Thyroid gland (tissue), 4 donors: ENCODE measurements at regions not wholly inside any gene's neighbourhood (a gene's known extent, or its start where the extent isn't known, plus 50 kb on each side); places are given as distances from the start of the nearest gene placed in this dataset.

Experiments used
- DNase-seq, 2 donors: peaks; one replicate each; pipeline ENCODE4 v3.0.0-alpha.2; 2019
- H3K27ac ChIP-seq, 3 donors: fragments of 200-600 bp; sonication (generic); 1 replicate in 2 of 3; 2 replicates in 1 of 3; pipeline ENCODE4 v1.5.1; 2016 to 2019; ENCODE audit warnings: mild to moderate bottlenecking in 1 of 3, moderate library complexity in 1 of 3
- H3K27me3 ChIP-seq: fragments of 200-600 bp; sonication (generic); one replicate; pipeline ENCODE4 v1.5.1; 2019
- H3K36me3 ChIP-seq, 2 donors: fragments of 200-600 bp; sonication (generic); one replicate each; pipeline ENCODE4 v1.5.1; 2016 to 2019
- H3K4me1 ChIP-seq, 2 donors: fragments of 200-600 bp; sonication (generic); one replicate each; pipeline ENCODE4 v1.5.1; 2017 to 2019
- H3K4me3 ChIP-seq, 3 donors: fragments of 200-600 bp; sonication (generic); replicated peaks in 1 of 3; 1 replicate in 2 of 3; 2 replicates in 1 of 3; pipeline ENCODE4 v1.5.1; 2016; ENCODE audit warnings: mild to moderate bottlenecking in 1 of 3
- H3K9me3 ChIP-seq: fragments of 200-600 bp; sonication (generic); one replicate; pipeline ENCODE4 v1.5.1; 2017
- POLR2A ChIP-seq, 2 donors: fragments of 450-650 bp; IDR thresholded peaks; one replicate each; pipeline ENCODE4 v1.6.1; 2017; ENCODE audit warnings: antibody characterized with exemption in 2 of 2, mild to moderate bottlenecking in 2 of 2, moderate library complexity in 1 of 2
- WGBS, 2 donors: methylation state at CpG; one replicate each; pipeline ENCODE4 v1.1.5; 2017; 5-methylcytosine and 5-hydroxymethylcytosine counted together
- intact Hi-C: fragments of 100-400 bp; cut with DNase I; formaldehyde crosslinking; loops from one replicate; pipeline ENCODE4 v1.15.1; 2023
- TF ChIP-seq, protein P1 (sequence below), 6 experiments: fragments of 200-600 bp in 3 of 6; fragments of 450-650 bp in 3 of 6; sonication (generic) in 3 of 6; IDR thresholded peaks; one replicate each; pipeline ENCODE4 v1.5.1; 2016 to 2019; ENCODE audit warnings: antibody characterized with exemption in 6 of 6, mild to moderate bottlenecking in 2 of 6, inconsistent platforms in 1 of 6, moderate library complexity in 1 of 6

DNA sequence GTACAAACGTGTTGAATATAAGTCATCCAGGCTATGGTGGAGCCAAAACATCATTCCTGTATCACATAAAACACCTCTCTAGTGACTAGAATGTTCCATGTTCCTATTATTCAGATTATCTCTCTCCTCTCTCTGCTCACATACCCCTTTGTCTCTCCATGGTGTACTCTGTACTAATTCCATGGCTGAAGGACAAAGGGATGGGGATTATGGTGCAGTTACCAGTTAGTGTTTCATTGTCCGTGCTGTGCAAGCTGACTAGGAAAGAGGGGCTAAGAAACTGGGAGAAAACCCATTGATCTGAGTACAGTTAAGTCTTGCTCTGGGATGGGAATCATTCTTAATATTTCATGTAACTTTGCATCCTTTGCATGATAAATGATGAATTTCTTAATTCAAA is 397.4 kb upstream of the NOX3 start:
- Histone ChIP-seq H3K4me1 (no peaks in the 10 kb centered on the region), H3K9me3 (no peaks in the 10 kb centered on the region), H3K27ac (no peak overlapping the region), H3K27me3 (no peaks in the 10 kb centered on the region), H3K4me3 (no peak overlapping the region), H3K36me3 (no peaks in the 10 kb centered on the region)
- no peak for TF ChIP-seq POLR2A (IDR thresholded peaks at IDR 0.05)
- TF ChIP-seq, protein P1, sequence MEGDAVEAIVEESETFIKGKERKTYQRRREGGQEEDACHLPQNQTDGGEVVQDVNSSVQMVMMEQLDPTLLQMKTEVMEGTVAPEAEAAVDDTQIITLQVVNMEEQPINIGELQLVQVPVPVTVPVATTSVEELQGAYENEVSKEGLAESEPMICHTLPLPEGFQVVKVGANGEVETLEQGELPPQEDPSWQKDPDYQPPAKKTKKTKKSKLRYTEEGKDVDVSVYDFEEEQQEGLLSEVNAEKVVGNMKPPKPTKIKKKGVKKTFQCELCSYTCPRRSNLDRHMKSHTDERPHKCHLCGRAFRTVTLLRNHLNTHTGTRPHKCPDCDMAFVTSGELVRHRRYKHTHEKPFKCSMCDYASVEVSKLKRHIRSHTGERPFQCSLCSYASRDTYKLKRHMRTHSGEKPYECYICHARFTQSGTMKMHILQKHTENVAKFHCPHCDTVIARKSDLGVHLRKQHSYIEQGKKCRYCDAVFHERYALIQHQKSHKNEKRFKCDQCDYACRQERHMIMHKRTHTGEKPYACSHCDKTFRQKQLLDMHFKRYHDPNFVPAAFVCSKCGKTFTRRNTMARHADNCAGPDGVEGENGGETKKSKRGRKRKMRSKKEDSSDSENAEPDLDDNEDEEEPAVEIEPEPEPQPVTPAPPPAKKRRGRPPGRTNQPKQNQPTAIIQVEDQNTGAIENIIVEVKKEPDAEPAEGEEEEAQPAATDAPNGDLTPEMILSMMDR (IDR thresholded peaks at IDR 0.05) = no peak
- no peak for DNase-seq
- WGBS, 2 donors = 83 to 90% methylated on average over 2 of the region's 2 CpGs
- intact Hi-C loops = no loop called here

DNA sequence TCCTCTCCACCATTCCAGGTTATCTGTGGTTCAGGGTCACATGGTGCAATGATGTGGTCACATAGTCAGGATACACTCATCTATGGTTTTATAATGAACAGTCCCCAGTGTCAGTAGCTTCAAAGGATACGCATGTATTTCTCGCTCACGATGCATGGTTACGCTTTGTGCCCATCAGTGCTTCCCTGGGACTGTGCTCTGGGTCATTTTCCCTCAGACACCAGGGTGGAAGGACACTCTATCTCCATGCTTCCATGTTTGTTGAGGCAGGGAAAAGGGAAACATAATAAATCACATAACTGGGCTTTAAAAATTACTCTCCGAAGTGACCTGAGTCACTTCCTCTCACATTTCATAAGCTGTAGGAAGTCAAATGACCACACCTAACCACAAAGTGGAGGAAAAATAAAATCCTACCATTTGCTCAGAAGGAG is 394.8 kb upstream of the NOX3 start:
- Histone ChIP-seq H3K27me3 (no peaks in the 10 kb centered on the region), H3K36me3 (no peaks in the 10 kb centered on the region), H3K4me1 (no peaks in the 10 kb centered on the region), H3K4me3 (no peak overlapping the region), H3K9me3 (no peaks in the 10 kb centered on the region), H3K27ac (no peak overlapping the region)
- intact Hi-C loops = no loop called here
- no peak for DNase-seq
- TF ChIP-seq POLR2A (IDR thresholded peaks at IDR 0.05) = no peak
- TF ChIP-seq, protein P1 (IDR thresholded peaks at IDR 0.05) = no peak
- 91 to 92% methylated on average over 5 of the region's 5 CpGs for WGBS, 2 donors

DNA sequence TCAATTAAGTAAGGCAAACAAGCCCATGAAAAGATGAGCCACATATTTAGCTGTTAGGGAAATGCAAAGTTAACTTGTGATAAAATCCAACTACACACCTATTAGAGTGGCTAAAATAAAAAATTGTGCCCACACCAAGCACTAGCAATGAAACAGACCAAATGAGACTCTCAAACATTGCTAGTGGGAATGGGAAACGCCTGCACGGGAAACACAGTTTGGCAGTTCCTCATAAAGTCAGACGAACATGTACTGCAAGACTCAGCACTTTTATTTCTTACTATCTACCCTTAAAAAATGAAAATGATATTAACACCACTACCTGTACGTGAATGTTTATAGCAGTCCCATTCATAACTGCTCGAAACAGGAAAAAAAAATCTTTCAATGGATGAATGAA is 392.1 kb upstream of the NOX3 start:
- intact Hi-C loops = no loop called here
- no peaks in the 10 kb centered on the region for H3K9me3 ChIP-seq
- 75 to 81% methylated on average over 5 of the region's 5 CpGs for WGBS, 2 donors

DNA sequence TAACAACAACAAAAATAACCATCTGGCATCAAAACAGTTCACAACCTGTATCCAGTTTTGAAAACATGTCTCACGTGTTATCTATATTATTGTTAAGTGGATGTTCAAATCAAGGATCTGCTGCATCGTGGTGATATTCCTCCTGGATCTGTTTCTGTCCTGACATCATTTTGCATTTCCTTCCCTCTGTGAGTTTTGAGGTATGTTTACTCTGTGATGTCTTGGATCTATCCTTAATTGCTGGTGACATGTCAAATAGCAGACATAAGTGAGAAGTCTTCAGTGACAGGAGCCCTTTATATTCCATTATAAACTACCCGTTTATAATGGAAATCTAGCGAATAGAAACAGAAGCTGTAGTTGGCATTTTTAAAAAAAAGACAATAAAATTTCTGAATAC is 381.8 kb upstream of the NOX3 start:
- DNase-seq = no peak
- intact Hi-C loops = no loop called here
- TF ChIP-seq POLR2A (IDR thresholded peaks at IDR 0.05) = no peak

More for the DNA sequence above, 392.1 kb upstream of the NOX3 start:
- Histone ChIP-seq H3K27ac (no peak overlapping the region), H3K36me3 (no peaks in the 10 kb centered on the region), H3K27me3 (no peaks in the 10 kb centered on the region), H3K4me3 (no peak overlapping the region), H3K4me1 (no peaks in the 10 kb centered on the region)
- no peak for DNase-seq
- TF ChIP-seq, protein P1 (IDR thresholded peaks at IDR 0.05) = no peak
- no peak for TF ChIP-seq POLR2A (IDR thresholded peaks at IDR 0.05)

DNA sequence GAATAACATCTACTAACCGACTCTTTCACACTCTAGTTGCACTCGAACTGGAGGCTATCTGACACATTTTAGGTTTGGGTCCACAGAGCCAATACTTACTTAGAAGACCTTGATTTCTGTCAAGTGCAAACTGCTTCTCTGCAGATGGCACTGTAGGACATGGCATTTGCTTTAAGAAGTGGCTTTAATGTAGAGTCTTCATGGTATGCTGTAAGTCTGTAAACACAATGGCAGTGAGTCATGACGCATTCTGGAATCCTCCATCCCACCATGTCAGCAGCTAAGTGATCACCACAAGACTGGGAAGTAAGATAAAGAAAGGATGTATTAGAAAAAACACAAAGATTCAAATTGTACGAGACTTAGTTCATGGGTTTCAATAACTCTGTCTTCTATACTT is 377.0 kb upstream of the NOX3 start:
- WGBS, 2 donors = 74 to 86% methylated on average over 4 of the region's 4 CpGs
- Histone ChIP-seq H3K4me3 (no peak overlapping the region), H3K27me3 (no peaks in the 10 kb centered on the region), H3K36me3 (no peaks in the 10 kb centered on the region), H3K4me1 (no peaks in the 10 kb centered on the region), H3K9me3 (no peaks in the 10 kb centered on the region), H3K27ac (no peak overlapping the region)
- intact Hi-C loops = no loop called here
- TF ChIP-seq, protein P1 (IDR thresholded peaks at IDR 0.05) = no peak
- TF ChIP-seq POLR2A (IDR thresholded peaks at IDR 0.05) = no peak
- DNase-seq = no peak

More for the DNA sequence above, 381.8 kb upstream of the NOX3 start:
- H3K4me1 ChIP-seq = no peaks in the 10 kb centered on the region
- H3K36me3 ChIP-seq = no peaks in the 10 kb centered on the region
- 93 to 95% methylated on average over 4 of the region's 4 CpGs for WGBS, 2 donors
- no peaks in the 10 kb centered on the region for H3K9me3 ChIP-seq
- no peak overlapping the region for H3K27ac ChIP-seq
- H3K27me3 ChIP-seq = no peaks in the 10 kb centered on the region
- no peak overlapping the region for H3K4me3 ChIP-seq

DNA sequence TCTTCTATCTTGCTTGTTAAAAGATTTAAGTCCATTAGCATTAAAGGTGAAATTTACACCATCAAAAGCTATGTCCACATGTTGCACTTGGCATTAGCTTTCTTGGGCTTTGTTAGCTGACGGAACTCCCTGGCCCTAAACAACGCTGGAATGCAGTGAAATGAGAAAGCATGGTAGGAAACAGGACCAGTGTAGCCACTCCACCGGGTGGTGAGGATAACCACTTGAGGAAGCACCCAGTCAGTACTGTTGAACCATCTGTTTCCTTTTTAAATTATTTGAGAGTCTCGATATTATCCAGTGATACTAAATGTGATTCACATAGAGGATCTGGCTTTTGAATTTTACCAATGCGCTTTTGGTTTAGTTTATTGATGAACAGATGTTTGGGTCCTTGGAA is 374.9 kb upstream of the NOX3 start:
- no peaks in the 10 kb centered on the region for H3K36me3 ChIP-seq
- no peaks in the 10 kb centered on the region for H3K27me3 ChIP-seq
- WGBS, 2 donors = 84 to 86% methylated on average over 5 of the region's 5 CpGs
- no peak for DNase-seq
- H3K4me3 ChIP-seq = no peak overlapping the region
- TF ChIP-seq POLR2A (IDR thresholded peaks at IDR 0.05) = no peak
- TF ChIP-seq, protein P1 (IDR thresholded peaks at IDR 0.05) = no peak
- H3K9me3 ChIP-seq = no peaks in the 10 kb centered on the region
- H3K4me1 ChIP-seq = no peaks in the 10 kb centered on the region
- intact Hi-C loops = no loop called here
- no peak overlapping the region for H3K27ac ChIP-seq
